Endothelial cell of umbilical vein (primary cell): ENCODE measurements at regions not wholly inside any gene's neighbourhood (a gene's known extent, or its start where the extent isn't known, plus 50 kb on each side); places are given as distances from the start of the nearest gene placed in this dataset.

Source experiments
- BruUV-seq: library from RNA; stranded (reverse); fragments of 400-500 nt; replicated peaks from 2 replicates; lab custom pipeline; 2021; lab: Mats Ljungman, UMichigan
- CTCF ChIA-PET: fragments of 300-600, 350-600 bp; sonication (Branson Sonifier 250); formaldehyde crosslinking; loops from one replicate; lab custom pipeline; 2021; ENCODE audit warnings: antibody characterized with exemption, inconsistent platforms; lab: Charles Lee
- POLR2A ChIA-PET: fragments of 300-600, 350-600 bp; sonication (Branson Sonifier 250); formaldehyde crosslinking; loops from one replicate; lab custom pipeline; 2021; ENCODE audit warnings: antibody characterized with exemption, inconsistent platforms; lab: Charles Lee
- DNase-seq: peaks from one replicate; pipeline ENCODE4 v3.0.0-alpha.2; 2011; ENCODE audit warnings: low read depth, low spot score
- FAIRE-seq: peaks from 2 replicates; lab custom pipeline; 2011; peaks lifted over from hg19 to GRCh38; lab: Jason Lieb, UNC
- H2AFZ ChIP-seq: 2 replicates; pipeline ENCODE4 v1.6.0; 2012; ENCODE audit warnings: low read depth, low read length, control low read depth, inconsistent platforms
- H3K27ac ChIP-seq: 2 replicates; pipeline ENCODE4 v1.5.1; 2011; ENCODE audit warnings: low read depth, mild to moderate bottlenecking, control low read depth, low read length, moderate library complexity; ENCODE audit not compliant: insufficient read depth
- H3K27me3 ChIP-seq, 2 experiments: 2 replicates each; pipeline versions ENCODE4 v1.6.0 to v1.6.1; 2011; ENCODE audit warnings: low read length in 2 of 2, mixed read lengths in 1 of 2; ENCODE audit not compliant: control insufficient read depth in 2 of 2, insufficient read depth in 2 of 2
- H3K36me3 ChIP-seq, 2 experiments: 2 replicates in 1 of 2; 3 replicates in 1 of 2; pipeline ENCODE4 v1.5.1; 2011; ENCODE audit warnings: low read length in 2 of 2, mild to moderate bottlenecking in 1 of 2, moderate library complexity in 1 of 2; ENCODE audit not compliant: control insufficient read depth in 2 of 2, insufficient read depth in 2 of 2; ENCODE audit errors: extremely low read depth in 1 of 2
- H3K4me1 ChIP-seq: 3 replicates; pipeline ENCODE4 v1.5.1; 2011; ENCODE audit warnings: mild to moderate bottlenecking, low read length; ENCODE audit not compliant: control insufficient read depth, insufficient read depth; ENCODE audit errors: extremely low read depth
- H3K4me2 ChIP-seq: 2 replicates; pipeline ENCODE4 v1.6.1; 2011; ENCODE audit warnings: low read length, control low read depth, mixed read lengths; ENCODE audit not compliant: insufficient read depth
- H3K4me3 ChIP-seq, 3 experiments: fragments of 200-600 bp in 1 of 3; sonication (generic), shearing (Covaris generic) in 1 of 3; replicated peaks in 1 of 3; 2 replicates each; pipeline ENCODE4 v1.5.1; 2011 to 2016; ENCODE audit warnings: control low read depth in 3 of 3, low read length in 3 of 3, mild to moderate bottlenecking in 2 of 3, inconsistent platforms in 1 of 3, low read depth in 1 of 3, moderate library complexity in 1 of 3; ENCODE audit not compliant: insufficient read depth in 1 of 3
- H3K79me2 ChIP-seq: 2 replicates; pipeline ENCODE4 v1.6.0; 2012; ENCODE audit warnings: low read length, inconsistent platforms; ENCODE audit not compliant: control insufficient read depth, insufficient read depth
- H3K9ac ChIP-seq: replicated peaks from 2 replicates; pipeline ENCODE3; 2011; ENCODE audit warnings: low read length, control low read depth; ENCODE audit not compliant: insufficient read depth; ENCODE audit errors: extremely low read depth
- H3K9me1 ChIP-seq: replicated peaks from 3 replicates; pipeline ENCODE4 v1.6.0; 2011; ENCODE audit warnings: mild to moderate bottlenecking, low read length; ENCODE audit not compliant: control insufficient read depth, insufficient read depth; ENCODE audit errors: extremely low read depth
- H3K9me3 ChIP-seq: replicated peaks from 2 replicates; pipeline ENCODE4 v1.5.1; 2012; ENCODE audit warnings: low read length, inconsistent platforms; ENCODE audit not compliant: control insufficient read depth, insufficient read depth
- H4K20me1 ChIP-seq: replicated peaks from 2 replicates; pipeline ENCODE3; 2011; ENCODE audit warnings: mild to moderate bottlenecking, low read length; ENCODE audit not compliant: control insufficient read depth, insufficient read depth; ENCODE audit errors: extremely low read depth
- FOS ChIP-seq: IDR thresholded peaks from 2 replicates; pipeline ENCODE4 v1.6.1; 2011; ENCODE audit warnings: mild to moderate bottlenecking, low read length, moderate library complexity, borderline replicate concordance; ENCODE audit not compliant: insufficient read depth
- JUN ChIP-seq: IDR thresholded peaks from 2 replicates; pipeline ENCODE4 v1.6.1; 2011; ENCODE audit warnings: borderline replicate concordance, low read depth; ENCODE audit not compliant: insufficient read length, insufficient read depth
- MYC ChIP-seq: IDR thresholded peaks from one replicate; pipeline ENCODE4 v1.6.1; 2011; ENCODE audit warnings: mild to moderate bottlenecking, low read depth, low read length
- POLR2AphosphoS5 ChIP-seq: IDR thresholded peaks from 2 replicates; pipeline ENCODE4 v1.6.1; 2012; ENCODE audit warnings: low read depth, mild to moderate bottlenecking, control low read depth, low read length, moderate library complexity; ENCODE audit not compliant: insufficient read depth
- dilution Hi-C: fragments of 300-500 bp; cut with MboI; formaldehyde crosslinking; loops from one replicate; pipeline ENCODE4 v1.15.0; 2019; ENCODE audit warnings: low sequenced_read_pairs; ENCODE audit not compliant: extremely low pct_ligation_motif_present
- intact Hi-C: fragments of 100-400 bp; cut with micrococcal nuclease; formaldehyde crosslinking; loops from one replicate; pipeline ENCODE4 v1.10.0; 2022
- TF ChIP-seq, protein P1 (sequence below), 2 donors: IDR thresholded peaks; 1 replicate in 1 of 2; 2 replicates in 1 of 2; pipeline ENCODE4 v1.5.1; 2011; ENCODE audit warnings: low read length in 2 of 2, mild to moderate bottlenecking in 2 of 2, moderate library complexity in 2 of 2, control low read depth in 1 of 2, inconsistent platforms in 1 of 2, low read depth in 1 of 2; ENCODE audit not compliant: insufficient read depth in 1 of 2; ENCODE audit errors: extremely low read depth in 1 of 2
- TF ChIP-seq, protein P2 (sequence below): IDR thresholded peaks from 2 replicates; pipeline ENCODE4 v1.6.1; 2011; ENCODE audit not compliant: insufficient read depth, insufficient read length

DNA sequence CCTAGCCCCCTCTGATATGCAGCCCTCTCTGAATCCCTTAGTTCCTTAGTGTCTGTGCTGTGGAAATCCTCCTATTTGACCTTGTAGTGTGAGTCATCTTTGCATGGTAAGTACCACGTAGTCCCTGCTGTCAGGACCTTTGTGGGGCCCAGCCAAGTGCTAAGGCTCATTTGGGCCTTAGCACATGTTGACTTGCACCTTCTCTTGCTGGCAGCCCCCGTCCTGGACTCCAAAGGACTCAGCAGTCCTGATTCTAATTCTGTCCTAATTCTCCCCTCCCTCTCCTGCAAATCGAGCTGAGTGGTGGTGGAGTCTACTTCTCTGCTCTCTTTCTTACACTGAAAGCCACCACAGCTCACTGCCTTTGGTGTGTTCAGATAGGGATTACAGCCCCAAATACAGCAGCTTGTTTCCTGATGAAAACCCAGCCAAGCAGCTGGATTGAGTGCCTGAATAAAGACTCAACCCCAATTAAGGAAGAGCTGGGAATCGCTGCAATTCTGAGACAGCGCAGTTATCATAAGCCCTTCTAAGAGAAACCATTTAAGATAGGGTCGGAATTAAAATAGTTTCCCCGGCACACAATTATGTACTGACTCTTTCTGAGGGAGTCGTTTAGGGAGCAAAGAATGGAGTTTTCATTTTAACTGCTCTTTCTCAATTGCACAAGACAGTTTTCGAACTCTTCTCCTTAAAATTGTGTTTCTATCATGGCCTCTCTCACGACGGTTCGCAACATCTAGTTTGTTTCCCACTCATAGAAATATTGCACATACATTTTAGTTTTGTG is 215.6 kb upstream of the TNP1 start:
- H3K27ac ChIP-seq = no peak overlapping the region
- no TSS peak for BruUV-seq

More for the DNA sequence above, 215.6 kb upstream of the TNP1 start:
- H3K4me1 ChIP-seq = no peaks in the 10 kb centered on the region
- no peaks in the 10 kb centered on the region for H3K27me3 ChIP-seq
- intact Hi-C loops (no loop called here), dilution Hi-C loops (no loop called here)
- ChIA-PET CTCF (interaction anchor here (1.1 to 2.4 kb wide), 3 partner anchors 11 to 91 kb away, joined by 3 to 10 read pairs (median 4); no protein-coding TSS in a partner anchor), POLR2A (no interaction called here)
- no peaks in the 10 kb centered on the region for H3K79me2 ChIP-seq
- TF ChIP-seq MYC (no peak), JUN (no peak), POLR2AphosphoS5 (no peak), FOS (no peak)
- TF ChIP-seq, protein P1, sequence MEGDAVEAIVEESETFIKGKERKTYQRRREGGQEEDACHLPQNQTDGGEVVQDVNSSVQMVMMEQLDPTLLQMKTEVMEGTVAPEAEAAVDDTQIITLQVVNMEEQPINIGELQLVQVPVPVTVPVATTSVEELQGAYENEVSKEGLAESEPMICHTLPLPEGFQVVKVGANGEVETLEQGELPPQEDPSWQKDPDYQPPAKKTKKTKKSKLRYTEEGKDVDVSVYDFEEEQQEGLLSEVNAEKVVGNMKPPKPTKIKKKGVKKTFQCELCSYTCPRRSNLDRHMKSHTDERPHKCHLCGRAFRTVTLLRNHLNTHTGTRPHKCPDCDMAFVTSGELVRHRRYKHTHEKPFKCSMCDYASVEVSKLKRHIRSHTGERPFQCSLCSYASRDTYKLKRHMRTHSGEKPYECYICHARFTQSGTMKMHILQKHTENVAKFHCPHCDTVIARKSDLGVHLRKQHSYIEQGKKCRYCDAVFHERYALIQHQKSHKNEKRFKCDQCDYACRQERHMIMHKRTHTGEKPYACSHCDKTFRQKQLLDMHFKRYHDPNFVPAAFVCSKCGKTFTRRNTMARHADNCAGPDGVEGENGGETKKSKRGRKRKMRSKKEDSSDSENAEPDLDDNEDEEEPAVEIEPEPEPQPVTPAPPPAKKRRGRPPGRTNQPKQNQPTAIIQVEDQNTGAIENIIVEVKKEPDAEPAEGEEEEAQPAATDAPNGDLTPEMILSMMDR (IDR thresholded peaks at IDR 0.05; ENCODE audit: extremely low read depth in 1 of 2, insufficient read depth in 1 of 2, low read depth in 1 of 2, low read length in 2 of 2) = no peak
- TF ChIP-seq, protein P2, sequence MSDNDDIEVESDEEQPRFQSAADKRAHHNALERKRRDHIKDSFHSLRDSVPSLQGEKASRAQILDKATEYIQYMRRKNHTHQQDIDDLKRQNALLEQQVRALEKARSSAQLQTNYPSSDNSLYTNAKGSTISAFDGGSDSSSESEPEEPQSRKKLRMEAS = no peak
- no peak for FAIRE-seq
- no peaks in the 10 kb centered on the region for H4K20me1 ChIP-seq
- no peak overlapping the region for H3K9ac ChIP-seq
- no peak for DNase-seq
- H3K9me1 ChIP-seq = no peaks in the 10 kb centered on the region
- no peaks in the 10 kb centered on the region for H3K36me3 ChIP-seq
- H3K9me3 ChIP-seq = no peaks in the 10 kb centered on the region
- no peak overlapping the region for H3K4me3 ChIP-seq
- H2AFZ ChIP-seq = peak overlapping the region; percentile 9
- no peak overlapping the region for H3K4me2 ChIP-seq
